ENCODE measurements at regions not wholly inside any gene's neighbourhood (a gene's known extent, or its start where the extent isn't known, plus 50 kb on each side); places are given as distances from the start of the nearest gene placed in this dataset.

GRCh38 chr2:156124458-156124857, 208.1 kb downstream of the NR4A2 start:
- DNase-seq (ENCODE audit: low spot score) = no peak
- ChIA-PET POLR2A (no interaction called here), CTCF (interaction anchor here (1.4 to 1.6 kb wide), 2 partner anchors 13 to 210 kb away, joined by 5 to 8 read pairs; no protein-coding TSS in a partner anchor)
- Mint-ChIP-seq H3K36me3 (peaks cover 28% of the 10 kb centered on the region), H3K27ac (no peak overlapping the region), H3K9me3 (peaks cover 43% of the 10 kb centered on the region), H3K4me1 (peaks cover 19% of the 10 kb centered on the region), H3K4me3 (no peak overlapping the region), H3K27me3 (ENCODE audit: low read depth) (no peaks in the 10 kb centered on the region)
- no peak for ATAC-seq
- no peak for TF ChIP-seq ATF1 (CRISPR knock-in tag; IDR thresholded peaks at IDR 0.05)
- no peak for TF ChIP-seq CREB1 (CRISPR knock-in tag; IDR thresholded peaks at IDR 0.05)
- no peak for TF ChIP-seq ZSCAN18 (CRISPR knock-in tag; IDR thresholded peaks at IDR 0.05)
- TF ChIP-seq AR (CRISPR knock-in tag; IDR thresholded peaks at IDR 0.05) = no peak
- TF ChIP-seq ZNF671 (CRISPR knock-in tag; IDR thresholded peaks at IDR 0.05) = no peak
- TF ChIP-seq CBFB (CRISPR knock-in tag; IDR thresholded peaks at IDR 0.05; ENCODE audit: low read depth) = no peak
- no peak for TF ChIP-seq FOXK1 (CRISPR knock-in tag; IDR thresholded peaks at IDR 0.05)
- no peak for TF ChIP-seq PREB (CRISPR knock-in tag; IDR thresholded peaks at IDR 0.05; ENCODE audit: borderline replicate concordance)
- no peak for TF ChIP-seq ZBTB21 (CRISPR knock-in tag; IDR thresholded peaks at IDR 0.05; ENCODE audit: borderline replicate concordance)
- TF ChIP-seq, protein P1, sequence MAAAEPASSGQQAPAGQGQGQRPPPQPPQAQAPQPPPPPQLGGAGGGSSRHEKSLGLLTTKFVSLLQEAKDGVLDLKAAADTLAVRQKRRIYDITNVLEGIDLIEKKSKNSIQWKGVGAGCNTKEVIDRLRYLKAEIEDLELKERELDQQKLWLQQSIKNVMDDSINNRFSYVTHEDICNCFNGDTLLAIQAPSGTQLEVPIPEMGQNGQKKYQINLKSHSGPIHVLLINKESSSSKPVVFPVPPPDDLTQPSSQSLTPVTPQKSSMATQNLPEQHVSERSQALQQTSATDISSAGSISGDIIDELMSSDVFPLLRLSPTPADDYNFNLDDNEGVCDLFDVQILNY (CRISPR knock-in tag; IDR thresholded peaks at IDR 0.05) = no peak
- TF ChIP-seq TP53 (CRISPR knock-in tag; IDR thresholded peaks at IDR 0.05) = no peak
- no peak for TF ChIP-seq ARID4B (CRISPR knock-in tag; IDR thresholded peaks at IDR 0.05; ENCODE audit: borderline replicate concordance)
- TF ChIP-seq FOXJ3 (CRISPR knock-in tag; IDR thresholded peaks at IDR 0.05; ENCODE audit: borderline replicate concordance) = no peak
- no peak for TF ChIP-seq RORB (CRISPR knock-in tag; IDR thresholded peaks at IDR 0.05)

DNA sequence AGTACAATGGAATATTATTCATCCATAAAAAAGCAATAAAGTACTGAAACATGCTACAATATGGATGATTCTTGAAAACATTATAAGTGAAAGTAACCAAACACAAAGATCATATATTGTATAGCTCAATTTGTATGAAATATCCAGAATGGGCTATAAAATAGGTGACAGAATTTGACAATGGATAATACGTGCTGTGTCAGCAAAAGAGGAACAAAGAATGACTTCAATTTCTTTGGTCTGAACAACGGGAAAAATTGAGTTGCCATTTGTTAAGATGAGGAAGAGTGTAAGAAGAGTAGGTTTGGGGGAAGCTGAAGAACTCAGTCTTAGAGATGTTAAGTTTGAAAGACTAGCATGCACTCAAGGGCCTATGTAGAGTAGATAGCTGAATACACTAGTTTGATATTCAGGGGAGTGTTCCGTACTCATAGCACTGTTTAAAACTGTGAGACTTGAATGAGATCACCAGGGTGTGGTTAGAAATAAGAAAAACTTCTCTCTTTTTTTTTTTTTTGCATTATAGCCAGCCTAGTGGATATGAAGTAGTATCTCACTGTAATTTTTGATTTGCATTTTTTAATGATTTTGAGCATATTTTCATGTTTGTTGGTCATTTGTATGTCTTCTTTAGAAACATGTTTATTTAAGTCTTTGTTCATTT, 213.6 kb downstream of the NR4A2 start:
- Mint-ChIP-seq H3K27me3 (ENCODE audit: low read depth) (no peaks in the 10 kb centered on the region), H3K9me3 (peaks cover 38% of the 10 kb centered on the region), H3K4me3 (no peak overlapping the region), H3K27ac (no peak overlapping the region), H3K4me1 (peaks cover under 1% of the 10 kb centered on the region; the same call in 1 of the 2 replicates), H3K36me3 (peaks cover 26% of the 10 kb centered on the region)
- ChIA-PET CTCF (no interaction called here), POLR2A (no interaction called here)
- DNase-seq (ENCODE audit: low spot score) = no peak
- ATAC-seq = no peak
- TF ChIP-seq ARID4B (CRISPR knock-in tag; IDR thresholded peaks at IDR 0.05; ENCODE audit: borderline replicate concordance) = no peak
- no peak for TF ChIP-seq SOX15 (CRISPR knock-in tag; IDR thresholded peaks at IDR 0.05)
- TF ChIP-seq FOXJ3 (CRISPR knock-in tag; IDR thresholded peaks at IDR 0.05; ENCODE audit: borderline replicate concordance) = no peak
- TF ChIP-seq NR3C1 (CRISPR knock-in tag; conservative IDR thresholded peaks at IDR 0.05; ENCODE audit: low read depth) = no peak
- no peak for TF ChIP-seq ZNF263 (CRISPR knock-in tag; IDR thresholded peaks at IDR 0.05; ENCODE audit: low read depth)
- TF ChIP-seq FOXK1 (CRISPR knock-in tag; IDR thresholded peaks at IDR 0.05) = no peak
- no peak for TF ChIP-seq KAT7 (CRISPR knock-in tag; IDR thresholded peaks at IDR 0.05; ENCODE audit: borderline replicate concordance)
- no peak for TF ChIP-seq TP53 (CRISPR knock-in tag; IDR thresholded peaks at IDR 0.05)
- TF ChIP-seq RELA (CRISPR knock-in tag; IDR thresholded peaks at IDR 0.05; ENCODE audit: borderline replicate concordance) = no peak
